Epithelial cell of proximal tubule (primary cell): ENCODE measurements at regions not wholly inside any gene's neighbourhood (a gene's known extent, or its start where the extent isn't known, plus 50 kb on each side); places are given as distances from the start of the nearest gene placed in this dataset.

Source experiments
- DNase-seq: peaks from one replicate; pipeline ENCODE4 v3.0.0-alpha.2; 2011; ENCODE audit warnings: low read depth
- H3K4me3 ChIP-seq: 2 replicates; pipeline ENCODE4 v1.5.1; 2011; ENCODE audit warnings: low read depth, mild to moderate bottlenecking, low read length
- CTCF ChIP-seq: conservative IDR thresholded peaks from 2 replicates; pipeline ENCODE4 v1.5.1; 2012; ENCODE audit warnings: low read depth, mild to moderate bottlenecking, low read length

- TF ChIP-seq CTCF, result no peak
- H3K4me3 ChIP-seq, result no peak overlapping the region
Observed at GRCh38 chr3:84184937-84185336, 773.9 kb upstream of the CADM2 start.

GRCh38 chr3:84194029-84194428 lies 764.8 kb upstream of the CADM2 start:
- no peak for DNase-seq
- no peak overlapping the region for H3K4me3 ChIP-seq
- no peak for TF ChIP-seq CTCF

More at GRCh38 chr3:84184937-84185336, 773.9 kb upstream of the CADM2 start:
- no peak for DNase-seq

DNA sequence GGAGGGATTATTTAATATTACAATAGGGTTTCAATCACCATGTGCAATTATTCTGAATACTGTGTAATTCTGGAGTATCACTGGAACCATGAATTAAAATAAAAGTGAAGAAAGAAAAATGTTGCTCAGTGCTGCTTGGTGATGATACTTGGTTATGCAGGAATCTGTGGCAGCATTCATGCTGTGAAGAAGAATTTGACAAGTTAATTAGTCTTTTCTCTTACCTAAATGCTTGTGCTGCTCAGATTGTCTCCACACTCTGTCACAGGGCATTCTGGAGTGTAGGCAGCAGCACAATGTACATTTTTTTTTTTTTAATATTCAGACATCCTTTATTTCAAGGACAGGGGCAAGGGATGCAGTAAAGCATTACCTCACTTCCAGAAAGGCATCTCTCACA lies 749.3 kb upstream of the CADM2 start:
- H3K4me3 ChIP-seq, result no peak overlapping the region
- no peak for TF ChIP-seq CTCF
- DNase-seq, result no peak

DNA sequence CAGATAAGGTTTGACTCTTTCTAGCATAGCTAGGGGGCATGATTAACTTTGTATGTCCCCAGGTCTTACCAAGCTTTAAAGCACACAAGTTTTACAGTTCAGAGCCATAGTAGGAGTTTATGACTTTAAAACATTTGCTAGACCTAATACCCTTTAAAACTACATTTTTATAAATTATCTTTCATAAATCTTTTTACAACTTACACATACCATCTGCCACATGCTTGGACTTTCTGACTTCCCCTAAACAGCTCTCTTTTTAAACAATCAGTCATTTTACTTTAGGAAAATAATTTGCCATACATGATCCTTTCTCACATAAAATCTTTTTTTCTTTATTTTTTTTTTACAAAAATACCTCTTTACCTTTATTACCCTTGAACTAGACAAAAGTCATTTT lies 735.3 kb upstream of the CADM2 start:
- DNase-seq, result no peak
- no peak for TF ChIP-seq CTCF
- no peak overlapping the region for H3K4me3 ChIP-seq

DNA sequence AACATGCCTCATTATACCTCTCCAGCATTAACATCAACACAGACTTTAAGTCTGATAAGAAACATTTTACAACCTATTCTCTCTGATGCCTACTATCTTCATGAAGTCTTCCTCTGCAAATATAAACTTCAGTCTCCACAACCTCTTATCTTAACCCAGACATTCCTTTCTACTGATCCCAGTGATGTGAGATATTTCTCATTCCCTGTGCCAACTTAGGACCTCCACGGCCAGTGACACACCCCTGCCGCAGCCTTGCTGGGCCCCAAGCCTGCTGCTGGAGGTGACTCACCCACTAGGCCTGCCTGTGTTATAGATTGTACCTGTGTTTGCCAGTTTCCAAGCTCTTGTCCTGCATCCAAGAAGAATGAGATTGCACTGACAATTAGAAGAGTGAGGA lies 734.5 kb upstream of the CADM2 start:
- no peak overlapping the region for H3K4me3 ChIP-seq
- DNase-seq, result no peak
- no peak for TF ChIP-seq CTCF

- H3K4me3 ChIP-seq, result no peak overlapping the region
- DNase-seq, result no peak
- TF ChIP-seq CTCF, result no peak
Observed at GRCh38 chr3:84236261-84236660, 722.5 kb upstream of the CADM2 start.

DNA sequence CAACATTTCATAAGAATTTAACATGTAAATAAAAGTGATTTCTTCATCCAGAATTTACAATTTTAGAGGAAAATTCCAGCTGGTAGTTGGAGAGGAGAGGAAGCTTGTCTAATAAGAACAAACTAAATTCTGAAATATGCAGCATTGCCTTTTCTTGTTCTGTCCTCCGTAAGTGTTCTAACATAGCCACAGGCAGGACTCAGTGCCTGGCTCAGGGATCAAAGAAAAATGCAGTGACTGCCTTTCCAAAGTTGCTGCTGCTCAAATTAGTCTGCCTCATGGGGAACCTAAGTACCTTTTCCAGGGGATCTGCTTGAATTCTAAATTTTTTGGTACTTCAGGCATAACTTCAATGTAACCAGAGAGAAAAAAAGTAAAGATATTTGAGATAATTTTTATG lies 713.0 kb upstream of the CADM2 start:
- TF ChIP-seq CTCF, result no peak
- no peak for DNase-seq
- H3K4me3 ChIP-seq, result no peak overlapping the region
